ENCODE measurements at regions not wholly inside any gene's neighbourhood (a gene's known extent, or its start where the extent isn't known, plus 50 kb on each side); places are given as distances from the start of the nearest gene placed in this dataset.
"Not testable (repeated sequence)": the region's sequence is repeated elsewhere in the genome, so short reads cannot be mapped to it uniquely, and the experiment has no call there.

- Histone ChIP-seq H3K4me1 (ENCODE audit: insufficient read depth) (no peaks in the 10 kb centered on the region), H3K9me3 (no peaks in the 10 kb centered on the region), H3K27ac (no peak overlapping the region), H3K36me3 (no peaks in the 10 kb centered on the region), H3K4me3 (no peak overlapping the region), H3K27me3 (no peaks in the 10 kb centered on the region)
- no peak for TF ChIP-seq POLR2A (IDR thresholded peaks at IDR 0.05)
- TF ChIP-seq, protein P1, sequence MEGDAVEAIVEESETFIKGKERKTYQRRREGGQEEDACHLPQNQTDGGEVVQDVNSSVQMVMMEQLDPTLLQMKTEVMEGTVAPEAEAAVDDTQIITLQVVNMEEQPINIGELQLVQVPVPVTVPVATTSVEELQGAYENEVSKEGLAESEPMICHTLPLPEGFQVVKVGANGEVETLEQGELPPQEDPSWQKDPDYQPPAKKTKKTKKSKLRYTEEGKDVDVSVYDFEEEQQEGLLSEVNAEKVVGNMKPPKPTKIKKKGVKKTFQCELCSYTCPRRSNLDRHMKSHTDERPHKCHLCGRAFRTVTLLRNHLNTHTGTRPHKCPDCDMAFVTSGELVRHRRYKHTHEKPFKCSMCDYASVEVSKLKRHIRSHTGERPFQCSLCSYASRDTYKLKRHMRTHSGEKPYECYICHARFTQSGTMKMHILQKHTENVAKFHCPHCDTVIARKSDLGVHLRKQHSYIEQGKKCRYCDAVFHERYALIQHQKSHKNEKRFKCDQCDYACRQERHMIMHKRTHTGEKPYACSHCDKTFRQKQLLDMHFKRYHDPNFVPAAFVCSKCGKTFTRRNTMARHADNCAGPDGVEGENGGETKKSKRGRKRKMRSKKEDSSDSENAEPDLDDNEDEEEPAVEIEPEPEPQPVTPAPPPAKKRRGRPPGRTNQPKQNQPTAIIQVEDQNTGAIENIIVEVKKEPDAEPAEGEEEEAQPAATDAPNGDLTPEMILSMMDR (IDR thresholded peaks at IDR 0.05), result no peak
- TF ChIP-seq EP300 (IDR thresholded peaks at IDR 0.05), result no peak
- intact Hi-C loops (cut with DNase I), result no loop called here
- 81 to 84% (median 82%) methylated on average over 4 of the region's 4 CpGs for WGBS, 3 donors
- DNase-seq, result no peak
Measured at GRCh38 chr12:30166006-30166795, 382.5 kb upstream of the TMTC1 start.

DNA sequence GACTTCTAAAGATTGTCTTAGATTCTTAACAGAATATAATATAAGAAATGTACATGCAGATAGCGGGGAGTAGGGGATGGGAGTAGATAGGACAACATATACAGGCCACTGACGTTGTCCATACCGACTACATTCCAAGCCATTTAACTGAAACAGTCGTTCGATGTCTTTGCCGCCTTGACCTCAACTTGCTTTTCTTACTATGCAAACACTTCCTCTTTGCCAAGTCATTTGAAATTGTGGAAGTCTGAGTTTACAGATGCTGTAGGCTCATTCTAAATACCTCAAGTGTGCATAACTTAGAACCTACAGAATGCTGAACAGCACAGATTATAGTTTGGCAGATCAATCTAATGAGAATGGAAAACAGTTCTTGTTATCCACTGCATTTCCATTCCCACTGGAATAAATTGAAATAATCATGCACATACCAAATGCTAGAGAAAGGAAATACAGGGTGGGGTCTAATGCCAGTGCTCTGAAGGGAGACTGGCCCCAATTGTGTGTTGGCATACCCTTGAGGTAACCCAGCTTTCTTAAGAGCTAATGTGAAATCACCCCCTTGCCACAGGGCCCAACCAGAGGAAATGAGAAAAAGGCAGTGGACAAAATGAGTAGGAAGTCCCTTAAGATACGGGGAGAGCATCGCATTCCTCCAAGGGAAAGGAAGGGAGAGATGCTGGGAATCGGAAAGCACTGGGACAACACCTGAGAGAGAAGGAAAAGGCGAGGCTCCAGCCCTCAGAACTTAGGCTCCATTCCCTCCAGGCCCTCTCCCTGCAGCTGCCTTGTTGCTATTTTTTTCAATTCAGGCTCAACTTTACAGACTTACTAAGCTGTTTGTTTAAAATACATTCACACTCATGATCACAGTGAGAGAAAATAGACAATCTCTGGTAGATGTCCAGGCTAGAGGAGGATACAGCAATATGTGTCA, 380.9 kb upstream of the TMTC1 start:
- WGBS, 3 donors, result 70 to 85% (median 72%) methylated on average over 10 of the region's 10 CpGs
- intact Hi-C loops (cut with DNase I), result no loop called here
- no peaks in the 10 kb centered on the region for H3K4me1 ChIP-seq (ENCODE audit: insufficient read depth)

DNA sequence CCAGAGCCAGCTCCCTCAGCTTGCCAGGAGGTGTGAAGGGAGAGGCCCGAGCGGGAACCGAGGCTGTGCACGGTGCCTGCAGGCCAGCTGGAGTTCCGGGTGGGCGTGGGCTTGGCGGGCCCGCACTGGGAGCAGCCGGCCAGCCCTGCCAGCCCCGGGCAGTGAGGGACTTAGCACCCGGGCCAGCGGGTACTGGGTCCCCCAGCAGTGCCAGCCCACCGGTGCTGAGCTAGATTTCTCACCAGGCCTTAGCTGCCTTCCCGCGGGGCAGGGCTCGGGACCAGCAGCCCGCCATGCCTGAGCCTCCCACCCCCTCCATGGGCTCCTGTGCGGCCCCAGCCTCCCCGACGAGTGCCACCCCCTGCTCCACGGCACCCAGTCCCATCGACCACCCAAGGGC, 373.1 kb upstream of the TMTC1 start:
- intact Hi-C loops (cut with DNase I); H3K9me3 ChIP-seq; H3K4me1 ChIP-seq (ENCODE audit: insufficient read depth); H3K4me3 ChIP-seq; H3K36me3 ChIP-seq; H3K27ac ChIP-seq; DNase-seq; H3K27me3 ChIP-seq: not testable (repeated sequence)
- WGBS, 3 donors, result 81 to 90% (median 88%) methylated on average over 3 to 22 of the region's 22 CpGs

More for the DNA sequence above, 380.9 kb upstream of the TMTC1 start:
- TF ChIP-seq, protein P1 (IDR thresholded peaks at IDR 0.05), result no peak
- TF ChIP-seq POLR2A (IDR thresholded peaks at IDR 0.05), result no peak
- TF ChIP-seq EP300 (IDR thresholded peaks at IDR 0.05), result no peak
- Histone ChIP-seq H3K27ac (no peak overlapping the region), H3K27me3 (no peaks in the 10 kb centered on the region), H3K4me3 (no peak overlapping the region), H3K9me3 (no peaks in the 10 kb centered on the region), H3K36me3 (no peaks in the 10 kb centered on the region)
- DNase-seq, result no peak

- no peak for DNase-seq
- H3K4me3 ChIP-seq, result no peak overlapping the region
- 90 to 95% (median 93%) methylated on average over 6 of the region's 6 CpGs for WGBS, 3 donors
- H3K4me1 ChIP-seq (ENCODE audit: insufficient read depth), result no peaks in the 10 kb centered on the region
- TF ChIP-seq, protein P1 (IDR thresholded peaks at IDR 0.05), result no peak
- TF ChIP-seq POLR2A (IDR thresholded peaks at IDR 0.05), result no peak
- no peak for TF ChIP-seq EP300 (IDR thresholded peaks at IDR 0.05)
- no peaks in the 10 kb centered on the region for H3K27me3 ChIP-seq
- no peaks in the 10 kb centered on the region for H3K9me3 ChIP-seq
- H3K27ac ChIP-seq, result no peak overlapping the region
- intact Hi-C loops (cut with DNase I), result no loop called here
- H3K36me3 ChIP-seq, result no peaks in the 10 kb centered on the region
Measured at GRCh38 chr12:30155001-30155730, 371.4 kb upstream of the TMTC1 start.

All from ovary (tissue), 7 donors.